SU-DHL-6 (cell line): ENCODE measurements at regions not wholly inside any gene's neighbourhood (a gene's known extent, or its start where the extent isn't known, plus 50 kb on each side); places are given as distances from the start of the nearest gene placed in this dataset.

Source experiments
- H2AFZ ChIP-seq: fragments of 200-600 bp; sonication (generic); 2 replicates; pipeline ENCODE4 v1.6.1; 2014; ENCODE audit warnings: low read depth, mild to moderate bottlenecking, moderate library complexity, mixed read lengths, antibody characterized with exemption, low read length; ENCODE audit not compliant: severe bottlenecking
- H3F3A ChIP-seq: fragments of 200-600 bp; shearing (Covaris generic); 2 replicates; pipeline ENCODE4 v1.6.0; 2016; ENCODE audit warnings: antibody characterized with exemption, mild to moderate bottlenecking; ENCODE audit not compliant: insufficient read depth
- H3K27ac ChIP-seq: fragments of 200-600 bp; sonication (generic); 2 replicates; pipeline ENCODE4 v1.5.1; 2016; ENCODE audit warnings: low read depth, mild to moderate bottlenecking, low read length, moderate library complexity, mixed read lengths
- H3K27me3 ChIP-seq: fragments of 200-600 bp; sonication (generic), shearing (Covaris generic); 2 replicates; pipeline ENCODE4 v1.6.0; 2014; ENCODE audit warnings: mild to moderate bottlenecking, low read length
- H3K36me3 ChIP-seq: fragments of 200-600 bp; sonication (generic); 2 replicates; pipeline ENCODE4 v1.6.1; 2014; ENCODE audit warnings: mild to moderate bottlenecking, low read length, mixed read lengths
- H3K4me2 ChIP-seq: fragments of 300-600, 200-600 bp; shearing (Covaris generic), sonication (generic); 2 replicates; pipeline ENCODE4 v1.6.0; 2014; ENCODE audit warnings: low read length, low read depth, mild to moderate bottlenecking; ENCODE audit not compliant: poor library complexity, severe bottlenecking
- H3K4me3 ChIP-seq: fragments of 200-600 bp; sonication (generic); 2 replicates; pipeline ENCODE4 v1.5.1; 2014; ENCODE audit warnings: antibody characterized with exemption, low read length, mild to moderate bottlenecking, mixed read lengths; ENCODE audit not compliant: insufficient read depth, poor library complexity, severe bottlenecking
- H3K79me2 ChIP-seq: fragments of 200-600 bp; sonication (generic); 2 replicates; pipeline ENCODE4 v1.6.1; 2014; ENCODE audit warnings: mild to moderate bottlenecking, low read length, moderate library complexity; ENCODE audit not compliant: insufficient read depth
- H3K9ac ChIP-seq: fragments of 200-600 bp; sonication (generic); 2 replicates; pipeline ENCODE4 v1.7.0; 2014; ENCODE audit warnings: mild to moderate bottlenecking, low read length
- H3K9me2 ChIP-seq: fragments of 200-600 bp; sonication (generic); replicated peaks from 2 replicates; pipeline ENCODE4 v1.6.1; 2014; ENCODE audit warnings: low read length; ENCODE audit not compliant: insufficient read depth
- H3K9me3 ChIP-seq: fragments of 200-600 bp; sonication (generic); 2 replicates; pipeline ENCODE4 v1.6.1; 2014; ENCODE audit warnings: low read length, mixed read lengths; ENCODE audit not compliant: insufficient read depth
- H4K20me1 ChIP-seq: fragments of 200-600 bp; sonication (generic); 2 replicates; pipeline ENCODE4 v1.6.1; 2014; ENCODE audit warnings: low read depth, mild to moderate bottlenecking, antibody characterized with exemption, low read length, moderate library complexity, mixed read lengths
- EZH2phosphoT487 ChIP-seq: fragments of 200-600 bp; sonication (generic), shearing (Covaris generic); conservative IDR thresholded peaks from 2 replicates; pipeline ENCODE4 v1.6.1; 2018; ENCODE audit warnings: mild to moderate bottlenecking, antibody characterized with exemption, low read length, moderate library complexity, mixed read lengths
- TF ChIP-seq, protein P1 (sequence below): fragments of 200-600 bp; sonication (generic); IDR thresholded peaks from one replicate; pipeline ENCODE4 v1.5.1; 2017; ENCODE audit warnings: antibody characterized with exemption, mild to moderate bottlenecking, low read length, moderate library complexity; ENCODE audit not compliant: insufficient read depth, poor library complexity, severe bottlenecking

DNA sequence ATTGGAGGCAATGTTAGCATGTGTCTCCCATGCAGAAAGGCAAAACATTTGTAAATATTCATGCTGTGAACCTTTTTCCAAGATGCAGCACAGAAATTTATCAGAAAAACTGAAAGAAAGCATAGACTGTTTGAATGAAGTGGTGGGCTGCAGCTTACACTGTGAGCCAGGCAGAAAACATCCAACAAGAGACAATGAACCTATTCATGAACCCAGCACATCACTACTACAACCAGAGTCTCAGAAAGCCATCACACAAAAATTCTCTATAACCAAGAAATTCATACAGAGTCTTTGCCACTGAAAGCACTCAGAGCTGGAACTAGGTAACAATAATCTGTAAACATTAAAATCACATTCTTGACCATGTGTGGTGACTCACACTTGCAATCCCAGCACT lies 448.9 kb downstream of the UQCRFS1 start:
- H4K20me1 ChIP-seq, result no peaks in the 10 kb centered on the region
- H3K9me2 ChIP-seq, result no peaks in the 10 kb centered on the region
- H3K27ac ChIP-seq, result no peak overlapping the region
- TF ChIP-seq EZH2phosphoT487, result no peak
- TF ChIP-seq, protein P1, sequence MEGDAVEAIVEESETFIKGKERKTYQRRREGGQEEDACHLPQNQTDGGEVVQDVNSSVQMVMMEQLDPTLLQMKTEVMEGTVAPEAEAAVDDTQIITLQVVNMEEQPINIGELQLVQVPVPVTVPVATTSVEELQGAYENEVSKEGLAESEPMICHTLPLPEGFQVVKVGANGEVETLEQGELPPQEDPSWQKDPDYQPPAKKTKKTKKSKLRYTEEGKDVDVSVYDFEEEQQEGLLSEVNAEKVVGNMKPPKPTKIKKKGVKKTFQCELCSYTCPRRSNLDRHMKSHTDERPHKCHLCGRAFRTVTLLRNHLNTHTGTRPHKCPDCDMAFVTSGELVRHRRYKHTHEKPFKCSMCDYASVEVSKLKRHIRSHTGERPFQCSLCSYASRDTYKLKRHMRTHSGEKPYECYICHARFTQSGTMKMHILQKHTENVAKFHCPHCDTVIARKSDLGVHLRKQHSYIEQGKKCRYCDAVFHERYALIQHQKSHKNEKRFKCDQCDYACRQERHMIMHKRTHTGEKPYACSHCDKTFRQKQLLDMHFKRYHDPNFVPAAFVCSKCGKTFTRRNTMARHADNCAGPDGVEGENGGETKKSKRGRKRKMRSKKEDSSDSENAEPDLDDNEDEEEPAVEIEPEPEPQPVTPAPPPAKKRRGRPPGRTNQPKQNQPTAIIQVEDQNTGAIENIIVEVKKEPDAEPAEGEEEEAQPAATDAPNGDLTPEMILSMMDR, result no peak
- 0 out of 2 replicates have a peak, but pooled peaks cover 3% of the 10 kb centered on the region for H3K9me3 ChIP-seq
- no peaks in the 10 kb centered on the region for H3F3A ChIP-seq
- no peaks in the 10 kb centered on the region for H3K36me3 ChIP-seq
- H3K79me2 ChIP-seq, result no peaks in the 10 kb centered on the region
- H2AFZ ChIP-seq, result no peak overlapping the region
- H3K4me3 ChIP-seq, result no peak overlapping the region
- no peaks in the 10 kb centered on the region for H3K27me3 ChIP-seq
- H3K9ac ChIP-seq, result no peak overlapping the region
- no peak overlapping the region for H3K4me2 ChIP-seq

DNA sequence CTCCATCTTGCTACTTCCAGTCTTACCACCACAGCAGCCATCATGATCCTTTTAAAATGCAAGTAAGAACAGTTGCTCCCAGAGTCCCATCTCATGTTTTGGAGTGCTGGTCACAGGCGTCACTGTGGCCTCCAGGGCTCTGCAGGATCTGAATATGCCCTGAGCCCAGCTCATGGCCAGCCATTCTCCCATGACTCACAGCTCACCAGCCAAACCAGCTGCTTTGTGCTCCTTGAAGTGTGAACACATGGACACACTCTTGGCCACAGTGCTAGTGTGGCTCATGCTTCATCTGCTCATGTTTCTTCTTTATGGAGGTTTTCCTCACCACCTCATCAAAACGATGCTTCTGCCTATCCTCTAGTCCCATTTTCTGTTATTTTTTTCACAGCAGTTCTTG lies 466.5 kb downstream of the UQCRFS1 start:
- Histone ChIP-seq H3K9me3 (no peaks in the 10 kb centered on the region), H3K9me2 (no peaks in the 10 kb centered on the region), H3K36me3 (no peaks in the 10 kb centered on the region), H3F3A (no peaks in the 10 kb centered on the region), H3K9ac (no peak overlapping the region), H4K20me1 (no peaks in the 10 kb centered on the region), H2AFZ (no peak overlapping the region), H3K27me3 (no peaks in the 10 kb centered on the region), H3K4me2 (no peak overlapping the region), H3K79me2 (no peaks in the 10 kb centered on the region), H3K4me3 (no peak overlapping the region), H3K27ac (no peak overlapping the region)
- TF ChIP-seq EZH2phosphoT487, result no peak
- TF ChIP-seq, protein P1, result no peak

DNA sequence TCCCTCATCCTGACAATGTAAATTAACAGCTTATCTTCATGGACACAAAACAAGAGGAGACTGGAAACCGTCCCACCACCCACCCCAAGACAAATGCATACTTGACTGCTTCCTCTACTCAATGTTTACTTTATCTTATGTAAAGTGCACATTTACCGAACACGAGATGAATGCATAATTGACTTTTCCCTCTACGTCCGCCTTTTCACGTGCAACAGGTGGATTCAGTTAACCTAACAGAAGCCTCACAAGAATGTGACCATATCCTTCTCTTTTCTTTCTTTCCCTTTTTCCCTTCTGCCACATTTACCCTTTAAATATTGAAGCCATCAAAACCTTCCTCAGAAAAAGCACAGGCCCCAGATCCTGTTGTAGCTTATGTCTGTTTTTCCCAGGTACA lies 468.0 kb downstream of the UQCRFS1 start:
- Histone ChIP-seq H3K9ac (no peak overlapping the region), H3K36me3 (no peaks in the 10 kb centered on the region), H3K4me3 (no peak overlapping the region), H3K4me2 (no peak overlapping the region), H4K20me1 (no peaks in the 10 kb centered on the region), H3K27ac (no peak overlapping the region), H2AFZ (no peak overlapping the region), H3K27me3 (no peaks in the 10 kb centered on the region), H3F3A (no peaks in the 10 kb centered on the region), H3K79me2 (no peaks in the 10 kb centered on the region), H3K9me3 (no peaks in the 10 kb centered on the region), H3K9me2 (no peaks in the 10 kb centered on the region)
- TF ChIP-seq, protein P1, result no peak
- TF ChIP-seq EZH2phosphoT487, result no peak

DNA sequence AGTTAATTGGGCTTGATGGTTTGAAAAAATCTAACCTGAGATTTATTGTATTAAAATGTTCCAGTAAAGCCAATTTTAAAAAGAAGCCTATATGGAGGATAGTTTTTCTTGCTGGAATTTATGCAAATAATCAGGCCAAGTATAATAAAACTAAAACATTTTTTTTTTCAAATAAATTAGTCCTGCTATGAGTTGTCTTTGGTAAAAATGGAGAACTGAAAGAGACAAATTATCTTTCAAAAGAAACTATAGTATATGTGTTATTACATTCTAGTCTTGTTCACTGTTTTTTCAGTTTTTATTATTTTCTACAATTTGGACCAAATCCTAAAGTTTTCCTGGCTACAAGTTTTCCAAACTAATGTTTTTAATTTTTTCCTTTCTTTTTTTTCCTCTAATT lies 468.9 kb downstream of the UQCRFS1 start:
- Histone ChIP-seq H4K20me1 (no peaks in the 10 kb centered on the region), H3K36me3 (no peaks in the 10 kb centered on the region), H3K4me3 (no peak overlapping the region), H3K9me3 (no peaks in the 10 kb centered on the region), H3K27ac (no peak overlapping the region), H2AFZ (no peak overlapping the region), H3F3A (no peaks in the 10 kb centered on the region), H3K27me3 (no peaks in the 10 kb centered on the region), H3K4me2 (no peak overlapping the region), H3K9me2 (no peaks in the 10 kb centered on the region), H3K9ac (no peak overlapping the region), H3K79me2 (no peaks in the 10 kb centered on the region)
- TF ChIP-seq, protein P1, result no peak
- TF ChIP-seq EZH2phosphoT487, result no peak
